Ishikawa (cell line): ENCODE measurements at regions not wholly inside any gene's neighbourhood (a gene's known extent, or its start where the extent isn't known, plus 50 kb on each side); places are given as distances from the start of the nearest gene placed in this dataset.

Experiments
- CEBPB ChIP-seq: IDR thresholded peaks from 2 replicates; pipeline ENCODE4 v1.6.1; 2012
- EGR1 ChIP-seq: IDR thresholded peaks from 2 replicates; pipeline ENCODE4 v1.6.1; 2012
- EP300 ChIP-seq: IDR thresholded peaks from 2 replicates; pipeline ENCODE4 v1.6.1; 2012; ENCODE audit warnings: borderline replicate concordance
- NFIC ChIP-seq: IDR thresholded peaks from 2 replicates; pipeline ENCODE4 v1.6.1; 2012
- RAD21 ChIP-seq: IDR thresholded peaks from 2 replicates; pipeline ENCODE4 v1.6.1; 2012; ENCODE audit warnings: low read depth
- TAF1 ChIP-seq: IDR thresholded peaks from 2 replicates; pipeline ENCODE4 v1.6.1; 2012; ENCODE audit warnings: low read depth, mild to moderate bottlenecking
- TEAD4 ChIP-seq: IDR thresholded peaks from 2 replicates; pipeline ENCODE4 v1.6.1; 2012
- YY1 ChIP-seq: IDR thresholded peaks from 2 replicates; pipeline ENCODE4 v1.6.1; 2012; ENCODE audit warnings: low read depth
- ZBTB7A ChIP-seq: IDR thresholded peaks from 2 replicates; pipeline ENCODE4 v1.6.1; 2012; ENCODE audit warnings: low read depth
- TF ChIP-seq, protein P1 (sequence below): IDR thresholded peaks from 2 replicates; pipeline ENCODE4 v1.6.1; 2012

DNA sequence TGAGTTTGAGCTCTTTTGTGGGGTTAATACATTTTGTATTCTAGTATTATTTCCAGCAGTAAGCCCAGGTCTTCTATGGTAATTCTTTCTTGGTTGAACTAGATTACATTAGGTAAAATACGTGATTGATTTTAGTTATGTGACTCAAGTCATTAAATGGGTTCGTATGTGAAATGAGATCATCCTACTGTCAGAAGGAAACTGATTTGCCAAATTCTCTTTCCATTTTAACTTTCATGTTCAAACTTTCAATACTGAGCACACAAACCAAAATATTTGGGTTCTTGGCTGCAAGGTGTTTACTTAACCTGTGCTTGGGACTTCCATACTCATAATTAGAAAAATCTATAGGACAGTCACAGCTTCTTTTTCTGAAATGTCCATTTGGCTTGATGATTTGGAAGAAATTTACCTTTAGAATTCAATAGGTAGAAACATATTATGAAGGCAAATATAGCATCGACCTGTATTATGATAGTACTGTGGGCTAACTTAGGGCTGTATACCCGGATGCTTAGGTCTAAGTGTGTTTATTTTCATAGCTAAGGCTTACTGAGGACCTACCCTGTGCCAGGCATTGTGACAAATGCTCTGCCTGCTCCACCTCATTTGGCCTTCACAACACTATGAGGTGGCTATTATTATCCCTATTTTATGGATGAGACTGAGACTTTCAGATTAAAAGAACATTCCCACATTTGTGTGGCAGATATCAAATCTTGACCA is 631.8 kb upstream of the GRM7 start:
- TF ChIP-seq NFIC (no peak), TAF1 (no peak), EP300 (no peak), EGR1 (no peak), CEBPB (no peak), ZBTB7A (no peak), YY1 (no peak), RAD21 (no peak), TEAD4 (no peak)
- TF ChIP-seq, protein P1, sequence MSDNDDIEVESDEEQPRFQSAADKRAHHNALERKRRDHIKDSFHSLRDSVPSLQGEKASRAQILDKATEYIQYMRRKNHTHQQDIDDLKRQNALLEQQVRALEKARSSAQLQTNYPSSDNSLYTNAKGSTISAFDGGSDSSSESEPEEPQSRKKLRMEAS = no peak
